ENCODE measurements at regions not wholly inside any gene's neighbourhood (a gene's known extent, or its start where the extent isn't known, plus 50 kb on each side); places are given as distances from the start of the nearest gene placed in this dataset.

- Histone ChIP-seq H3K36me3 (ENCODE audit: insufficient read depth, low read length) (no peaks in the 10 kb centered on the region), H3K27ac (ENCODE audit: low read length) (no peak overlapping the region), H2AFZ (ENCODE audit: low read length) (no peak overlapping the region), H3K27me3 (ENCODE audit: low read length) (no peaks in the 10 kb centered on the region), H4K20me1 (ENCODE audit: insufficient read depth, low read depth, low read length) (no peaks in the 10 kb centered on the region), H3K4me3 (ENCODE audit: low read length) (no peak overlapping the region), H3K9me3 (ENCODE audit: low read length) (peaks cover 19% of the 10 kb centered on the region), H3K4me1 (ENCODE audit: low read length) (no peaks in the 10 kb centered on the region), H3K79me2 (ENCODE audit: low read length) (no peaks in the 10 kb centered on the region), H3K9me2 (replicated peaks; ENCODE audit: insufficient read depth, low read length) (no peaks in the 10 kb centered on the region), H3K9ac (ENCODE audit: low read length) (no peak overlapping the region), H3K4me2 (ENCODE audit: low read depth, low read length, poor library complexity, severe bottlenecking) (no peak overlapping the region)
- DNase-seq = no peak
Observed at GRCh38 chr1:106194206-106194605, 862.3 kb upstream of the PRMT6 start.

GRCh38 chr1:106200711-106201110, 855.8 kb upstream of the PRMT6 start:
- DNase-seq = no peak
- Histone ChIP-seq H3K36me3 (ENCODE audit: insufficient read depth, low read length) (no peaks in the 10 kb centered on the region), H3K9me3 (ENCODE audit: low read length) (peaks cover 17% of the 10 kb centered on the region; the same call in 1 of the 2 replicates), H3K4me2 (ENCODE audit: low read depth, low read length, poor library complexity, severe bottlenecking) (no peak overlapping the region), H3K27me3 (ENCODE audit: low read length) (no peaks in the 10 kb centered on the region), H3K4me3 (ENCODE audit: low read length) (no peak overlapping the region), H4K20me1 (ENCODE audit: insufficient read depth, low read depth, low read length) (no peaks in the 10 kb centered on the region), H3K4me1 (ENCODE audit: low read length) (no peaks in the 10 kb centered on the region), H2AFZ (ENCODE audit: low read length) (no peak overlapping the region), H3K79me2 (ENCODE audit: low read length) (no peaks in the 10 kb centered on the region), H3K9me2 (replicated peaks; ENCODE audit: insufficient read depth, low read length) (no peaks in the 10 kb centered on the region), H3K9ac (ENCODE audit: low read length) (no peak overlapping the region), H3K27ac (ENCODE audit: low read length) (no peak overlapping the region)

GRCh38 chr1:106207185-106207584, 849.3 kb upstream of the PRMT6 start:
- H2AFZ ChIP-seq (ENCODE audit: low read length) = no peak overlapping the region
- DNase-seq = no peak
- H3K27me3 ChIP-seq (ENCODE audit: low read length) = no peaks in the 10 kb centered on the region
- H3K9me3 ChIP-seq (ENCODE audit: low read length) = peaks cover 22% of the 10 kb centered on the region; the same call in 1 of the 2 replicates
- H4K20me1 ChIP-seq (ENCODE audit: insufficient read depth, low read depth, low read length) = no peaks in the 10 kb centered on the region
- H3K36me3 ChIP-seq (ENCODE audit: insufficient read depth, low read length) = no peaks in the 10 kb centered on the region
- H3K4me1 ChIP-seq (ENCODE audit: low read length) = no peaks in the 10 kb centered on the region
- H3K27ac ChIP-seq (ENCODE audit: low read length) = no peak overlapping the region
- H3K9ac ChIP-seq (ENCODE audit: low read length) = no peak overlapping the region
- no peak overlapping the region for H3K4me2 ChIP-seq (ENCODE audit: low read depth, low read length, poor library complexity, severe bottlenecking)
- H3K79me2 ChIP-seq (ENCODE audit: low read length) = no peaks in the 10 kb centered on the region
- no peaks in the 10 kb centered on the region; the same call in 1 of the 2 replicates for H3K9me2 ChIP-seq (replicated peaks; ENCODE audit: insufficient read depth, low read length)
- no peak overlapping the region for H3K4me3 ChIP-seq (ENCODE audit: low read length)

GRCh38 chr1:106217765-106218164, 838.7 kb upstream of the PRMT6 start:
- no peak overlapping the region for H3K4me3 ChIP-seq (ENCODE audit: low read length)
- H3K4me1 ChIP-seq (ENCODE audit: low read length) = no peaks in the 10 kb centered on the region
- H3K27me3 ChIP-seq (ENCODE audit: low read length) = no peaks in the 10 kb centered on the region
- DNase-seq = no peak
- no peaks in the 10 kb centered on the region for H3K79me2 ChIP-seq (ENCODE audit: low read length)
- H3K36me3 ChIP-seq (ENCODE audit: insufficient read depth, low read length) = no peaks in the 10 kb centered on the region
- no peak overlapping the region for H3K4me2 ChIP-seq (ENCODE audit: low read depth, low read length, poor library complexity, severe bottlenecking)
- no peak overlapping the region for H3K27ac ChIP-seq (ENCODE audit: low read length)
- H3K9me2 ChIP-seq (replicated peaks; ENCODE audit: insufficient read depth, low read length) = no peaks in the 10 kb centered on the region
- peaks cover 21% of the 10 kb centered on the region; the same call in 1 of the 2 replicates for H3K9me3 ChIP-seq (ENCODE audit: low read length)
- no peak overlapping the region for H2AFZ ChIP-seq (ENCODE audit: low read length)
- no peak overlapping the region for H3K9ac ChIP-seq (ENCODE audit: low read length)
- H4K20me1 ChIP-seq (ENCODE audit: insufficient read depth, low read depth, low read length) = no peaks in the 10 kb centered on the region

- Histone ChIP-seq H3K4me1 (ENCODE audit: low read length) (no peaks in the 10 kb centered on the region), H3K9ac (ENCODE audit: low read length) (no peak overlapping the region), H3K4me3 (ENCODE audit: low read length) (no peak overlapping the region), H3K27me3 (ENCODE audit: low read length) (no peaks in the 10 kb centered on the region), H3K27ac (ENCODE audit: low read length) (no peak overlapping the region), H3K4me2 (ENCODE audit: low read depth, low read length, poor library complexity, severe bottlenecking) (no peak overlapping the region), H3K79me2 (ENCODE audit: low read length) (no peaks in the 10 kb centered on the region), H3K9me3 (ENCODE audit: low read length) (peaks cover 14% of the 10 kb centered on the region; the same call in 1 of the 2 replicates), H2AFZ (ENCODE audit: low read length) (no peak overlapping the region), H3K36me3 (ENCODE audit: insufficient read depth, low read length) (no peaks in the 10 kb centered on the region), H4K20me1 (ENCODE audit: insufficient read depth, low read depth, low read length) (no peaks in the 10 kb centered on the region), H3K9me2 (replicated peaks; ENCODE audit: insufficient read depth, low read length) (no peaks in the 10 kb centered on the region; the same call in 1 of the 2 replicates)
- DNase-seq = no peak
Observed at GRCh38 chr1:106222403-106222802, 834.1 kb upstream of the PRMT6 start.

- Histone ChIP-seq H3K79me2 (ENCODE audit: low read length) (no peaks in the 10 kb centered on the region), H3K4me3 (ENCODE audit: low read length) (no peak overlapping the region), H3K27ac (ENCODE audit: low read length) (no peak overlapping the region), H3K9ac (ENCODE audit: low read length) (no peak overlapping the region), H3K9me2 (replicated peaks; ENCODE audit: insufficient read depth, low read length) (no peaks in the 10 kb centered on the region; the same call in 1 of the 2 replicates), H3K36me3 (ENCODE audit: insufficient read depth, low read length) (no peaks in the 10 kb centered on the region), H2AFZ (ENCODE audit: low read length) (no peak overlapping the region), H3K4me2 (ENCODE audit: low read depth, low read length, poor library complexity, severe bottlenecking) (no peak overlapping the region), H4K20me1 (ENCODE audit: insufficient read depth, low read depth, low read length) (no peaks in the 10 kb centered on the region), H3K4me1 (ENCODE audit: low read length) (no peaks in the 10 kb centered on the region), H3K27me3 (ENCODE audit: low read length) (no peaks in the 10 kb centered on the region), H3K9me3 (ENCODE audit: low read length) (peaks cover 9% of the 10 kb centered on the region; the same call in 1 of the 2 replicates)
- DNase-seq = no peak
Observed at GRCh38 chr1:106223213-106223612, 833.3 kb upstream of the PRMT6 start.

GRCh38 chr1:106224426-106224825, 832.0 kb upstream of the PRMT6 start:
- no peaks in the 10 kb centered on the region; the same call in 1 of the 2 replicates for H3K9me2 ChIP-seq (replicated peaks; ENCODE audit: insufficient read depth, low read length)
- H3K9ac ChIP-seq (ENCODE audit: low read length) = no peak overlapping the region
- H3K27ac ChIP-seq (ENCODE audit: low read length) = no peak overlapping the region
- H3K4me2 ChIP-seq (ENCODE audit: low read depth, low read length, poor library complexity, severe bottlenecking) = no peak overlapping the region
- no peak overlapping the region for H2AFZ ChIP-seq (ENCODE audit: low read length)
- no peaks in the 10 kb centered on the region for H3K4me1 ChIP-seq (ENCODE audit: low read length)
- H3K9me3 ChIP-seq (ENCODE audit: low read length) = no peaks in the 10 kb centered on the region; the same call in 1 of the 2 replicates
- no peaks in the 10 kb centered on the region for H3K27me3 ChIP-seq (ENCODE audit: low read length)
- DNase-seq = no peak
- H3K4me3 ChIP-seq (ENCODE audit: low read length) = no peak overlapping the region
- no peaks in the 10 kb centered on the region for H3K79me2 ChIP-seq (ENCODE audit: low read length)
- no peaks in the 10 kb centered on the region for H3K36me3 ChIP-seq (ENCODE audit: insufficient read depth, low read length)
- H4K20me1 ChIP-seq (ENCODE audit: insufficient read depth, low read depth, low read length) = no peaks in the 10 kb centered on the region

- no peak overlapping the region for H3K27ac ChIP-seq (ENCODE audit: low read length)
Observed at GRCh38 chr1:106225403-106225802, 831.1 kb upstream of the PRMT6 start.

More at GRCh38 chr1:106225403-106225802, 831.1 kb upstream of the PRMT6 start:
- H3K9me3 ChIP-seq (ENCODE audit: low read length) = no peaks in the 10 kb centered on the region; the same call in 1 of the 2 replicates
- H3K9me2 ChIP-seq (replicated peaks; ENCODE audit: insufficient read depth, low read length) = no peaks in the 10 kb centered on the region; the same call in 1 of the 2 replicates
- H3K27me3 ChIP-seq (ENCODE audit: low read length) = no peaks in the 10 kb centered on the region
- no peak overlapping the region for H3K9ac ChIP-seq (ENCODE audit: low read length)
- no peaks in the 10 kb centered on the region for H3K36me3 ChIP-seq (ENCODE audit: insufficient read depth, low read length)
- no peaks in the 10 kb centered on the region for H3K4me1 ChIP-seq (ENCODE audit: low read length)
- no peak overlapping the region for H3K4me2 ChIP-seq (ENCODE audit: low read depth, low read length, poor library complexity, severe bottlenecking)
- no peaks in the 10 kb centered on the region for H4K20me1 ChIP-seq (ENCODE audit: insufficient read depth, low read depth, low read length)
- H3K4me3 ChIP-seq (ENCODE audit: low read length) = no peak overlapping the region
- H3K79me2 ChIP-seq (ENCODE audit: low read length) = no peaks in the 10 kb centered on the region
- no peak overlapping the region for H2AFZ ChIP-seq (ENCODE audit: low read length)
- no peak for DNase-seq

All from Karpas-422 (cell line).